Sigmoid colon (tissue), 4 donors: ENCODE measurements at regions not wholly inside any gene's neighbourhood (a gene's known extent, or its start where the extent isn't known, plus 50 kb on each side); places are given as distances from the start of the nearest gene placed in this dataset.

Experiments used
- EP300 ChIP-seq, 4 donors: sonication (generic); formaldehyde crosslinking; IDR thresholded peaks; one replicate each; pipeline ENCODE4 v1.6.1; 2017; ENCODE audit warnings: antibody characterized with exemption in 4 of 4
- POLR2AphosphoS5 ChIP-seq, 4 donors: sonication (generic); formaldehyde crosslinking; IDR thresholded peaks; one replicate each; pipeline ENCODE4 v1.6.1; 2017; ENCODE audit warnings: antibody characterized with exemption in 4 of 4

DNA sequence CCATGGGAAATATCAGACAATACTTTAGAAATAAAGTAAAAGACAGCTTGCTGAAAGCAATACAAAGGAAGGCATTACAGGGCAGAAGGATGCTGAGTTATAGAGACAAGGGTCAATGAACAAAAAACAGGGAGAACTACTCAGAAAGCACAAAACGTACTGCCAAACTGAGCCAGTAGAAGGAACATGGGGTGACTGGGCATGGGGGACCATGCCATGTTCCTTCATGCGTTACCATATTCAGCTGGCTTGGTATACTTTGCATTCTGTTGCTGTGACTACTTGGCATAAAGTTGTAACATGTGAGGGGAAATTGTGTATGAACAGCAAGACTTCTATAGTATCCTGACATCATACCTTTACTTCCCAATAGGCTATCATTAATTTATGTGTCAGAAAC lies 358.6 kb upstream of the LYPLAL1 start:
- no peak for TF ChIP-seq POLR2AphosphoS5 (IDR thresholded peaks at IDR 0.05)
- no peak for TF ChIP-seq EP300 (IDR thresholded peaks at IDR 0.05)
